Left ventricle myocardium inferior (tissue), 1 donor: ENCODE measurements at regions not wholly inside any gene's neighbourhood (a gene's known extent, or its start where the extent isn't known, plus 50 kb on each side); places are given as distances from the start of the nearest gene placed in this dataset.

Source experiments
- DNase-seq: peaks from one replicate; pipeline ENCODE4 v3.0.0-alpha.2; 2020
- H3K27ac ChIP-seq: fragments of 200-600 bp; replicated peaks from 2 replicates; pipeline ENCODE4 v1.8.0; 2021
- H3K27me3 ChIP-seq: fragments of 200-600 bp; 2 replicates; pipeline ENCODE4 v1.8.0; 2021; ENCODE audit warnings: low read depth
- H3K36me3 ChIP-seq: fragments of 200-600 bp; 2 replicates; pipeline ENCODE4 v1.8.0; 2021
- H3K4me1 ChIP-seq: fragments of 200-600 bp; 2 replicates; pipeline ENCODE4 v1.8.0; 2021
- H3K4me3 ChIP-seq: fragments of 200-600 bp; 2 replicates; pipeline ENCODE4 v1.8.0; 2021; ENCODE audit warnings: mild to moderate bottlenecking, moderate library complexity
- H3K9me3 ChIP-seq: fragments of 200-600 bp; replicated peaks from 2 replicates; pipeline ENCODE4 v1.8.0; 2021
- intact Hi-C: fragments of 100-400 bp; cut with micrococcal nuclease; formaldehyde crosslinking; loops from one replicate; pipeline ENCODE4 v1.11.0; 2022
- TF ChIP-seq, protein P1 (sequence below): fragments of 200-600 bp; IDR thresholded peaks from 2 replicates; pipeline ENCODE4 v1.8.0; 2021; ENCODE audit warnings: antibody characterized with exemption, mild to moderate bottlenecking, borderline replicate concordance
- donor health status: DM: no; HTN: yes; CAD: no; lungs with severe emphysema.

DNA sequence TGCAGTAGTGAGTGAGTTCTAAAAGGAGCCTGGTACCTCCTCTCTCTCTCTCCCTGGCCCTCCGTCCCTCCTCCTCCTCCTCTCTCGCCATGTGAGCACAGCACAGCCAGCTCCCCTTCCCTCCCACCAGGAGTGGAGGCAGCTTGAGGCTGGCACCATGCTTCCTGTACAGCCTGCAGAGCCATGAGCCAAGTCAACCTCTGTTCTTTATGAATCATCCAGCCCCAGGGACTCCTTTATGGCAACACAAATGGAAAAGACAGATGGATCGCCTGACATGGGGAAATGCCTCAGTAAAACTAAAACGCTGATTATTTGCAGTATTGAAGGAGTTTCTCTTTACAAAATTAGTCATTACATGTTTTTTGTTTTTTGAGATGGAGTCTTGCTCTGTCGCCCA lies 233.7 kb upstream of the ARID1B start:
- intact Hi-C loops = no loop called here
- TF ChIP-seq, protein P1, sequence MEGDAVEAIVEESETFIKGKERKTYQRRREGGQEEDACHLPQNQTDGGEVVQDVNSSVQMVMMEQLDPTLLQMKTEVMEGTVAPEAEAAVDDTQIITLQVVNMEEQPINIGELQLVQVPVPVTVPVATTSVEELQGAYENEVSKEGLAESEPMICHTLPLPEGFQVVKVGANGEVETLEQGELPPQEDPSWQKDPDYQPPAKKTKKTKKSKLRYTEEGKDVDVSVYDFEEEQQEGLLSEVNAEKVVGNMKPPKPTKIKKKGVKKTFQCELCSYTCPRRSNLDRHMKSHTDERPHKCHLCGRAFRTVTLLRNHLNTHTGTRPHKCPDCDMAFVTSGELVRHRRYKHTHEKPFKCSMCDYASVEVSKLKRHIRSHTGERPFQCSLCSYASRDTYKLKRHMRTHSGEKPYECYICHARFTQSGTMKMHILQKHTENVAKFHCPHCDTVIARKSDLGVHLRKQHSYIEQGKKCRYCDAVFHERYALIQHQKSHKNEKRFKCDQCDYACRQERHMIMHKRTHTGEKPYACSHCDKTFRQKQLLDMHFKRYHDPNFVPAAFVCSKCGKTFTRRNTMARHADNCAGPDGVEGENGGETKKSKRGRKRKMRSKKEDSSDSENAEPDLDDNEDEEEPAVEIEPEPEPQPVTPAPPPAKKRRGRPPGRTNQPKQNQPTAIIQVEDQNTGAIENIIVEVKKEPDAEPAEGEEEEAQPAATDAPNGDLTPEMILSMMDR = no peak
- H3K27me3 ChIP-seq = no peaks in the 10 kb centered on the region
- H3K9me3 ChIP-seq = no peaks in the 10 kb centered on the region
- H3K27ac ChIP-seq = no peak overlapping the region
- H3K4me3 ChIP-seq = no peak overlapping the region
- no peaks in the 10 kb centered on the region for H3K4me1 ChIP-seq
- no peaks in the 10 kb centered on the region for H3K36me3 ChIP-seq
- DNase-seq = no peak

DNA sequence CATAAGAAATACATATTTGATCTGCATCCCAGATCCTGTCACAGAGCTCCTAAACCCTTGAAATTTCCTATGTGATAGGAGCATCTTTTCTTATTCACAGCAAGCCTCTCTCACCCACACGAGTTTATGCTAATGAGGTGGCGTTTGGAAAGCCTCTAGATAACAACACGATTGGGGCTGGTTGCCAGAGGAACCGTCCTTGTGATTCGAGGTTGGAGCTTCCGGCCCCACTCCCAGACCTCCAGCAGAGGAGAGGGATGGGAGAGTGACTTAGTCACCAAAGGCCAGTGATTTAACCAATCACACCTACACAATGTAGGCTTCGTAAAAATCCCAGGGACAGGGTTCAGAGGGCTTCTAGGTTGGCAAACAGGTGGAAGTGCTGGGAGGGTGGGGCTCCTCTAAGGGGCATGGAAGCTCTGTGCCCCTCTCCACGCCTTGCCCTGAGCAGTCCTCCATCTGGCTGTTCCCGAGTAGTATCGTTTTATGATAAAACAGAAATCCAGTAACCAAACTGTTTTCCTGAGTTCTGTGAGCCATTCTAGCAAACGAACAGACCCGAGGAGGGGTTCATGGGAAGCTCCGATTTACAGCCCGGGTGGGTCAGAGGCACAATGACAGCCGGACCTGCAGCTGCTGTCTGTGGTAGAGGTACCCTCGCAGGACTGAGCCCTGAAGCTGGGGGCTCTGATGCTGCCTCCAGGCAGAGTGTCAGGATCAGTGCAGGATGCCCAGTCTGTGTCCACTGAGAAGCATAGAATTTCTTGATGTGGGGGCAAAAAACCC lies 238.1 kb upstream of the ARID1B start:
- TF ChIP-seq, protein P1 = no peak
- no peak for DNase-seq
- no peaks in the 10 kb centered on the region for H3K9me3 ChIP-seq
- H3K27me3 ChIP-seq = no peaks in the 10 kb centered on the region
- H3K27ac ChIP-seq = no peak overlapping the region
- no peaks in the 10 kb centered on the region for H3K36me3 ChIP-seq
- no peak overlapping the region for H3K4me3 ChIP-seq
- intact Hi-C loops = no loop called here
- H3K4me1 ChIP-seq = no peaks in the 10 kb centered on the region

DNA sequence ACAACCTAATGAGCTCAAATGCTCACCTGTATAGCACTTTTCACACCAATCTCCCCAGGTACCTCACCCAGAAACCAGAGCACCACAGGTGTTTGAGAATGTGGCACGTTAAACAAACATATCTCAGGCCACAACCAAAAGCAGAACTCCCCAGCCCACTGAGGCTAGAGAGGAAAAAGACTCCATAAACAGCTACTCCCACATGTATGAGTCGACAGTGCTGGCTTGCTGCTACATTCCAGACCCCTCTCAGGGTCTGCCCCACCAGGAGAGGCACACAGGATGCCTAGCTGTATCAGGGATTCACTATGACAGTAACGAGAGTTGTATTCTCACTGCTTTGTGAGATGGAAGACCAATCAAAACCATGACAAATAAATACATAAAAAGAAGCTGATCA lies 242.6 kb upstream of the ARID1B start:
- DNase-seq = no peak
- intact Hi-C loops = no loop called here
- Histone ChIP-seq H3K36me3 (no peaks in the 10 kb centered on the region), H3K9me3 (no peaks in the 10 kb centered on the region), H3K4me3 (no peak overlapping the region), H3K4me1 (no peaks in the 10 kb centered on the region), H3K27me3 (no peaks in the 10 kb centered on the region), H3K27ac (no peak overlapping the region)
- TF ChIP-seq, protein P1 = no peak

DNA sequence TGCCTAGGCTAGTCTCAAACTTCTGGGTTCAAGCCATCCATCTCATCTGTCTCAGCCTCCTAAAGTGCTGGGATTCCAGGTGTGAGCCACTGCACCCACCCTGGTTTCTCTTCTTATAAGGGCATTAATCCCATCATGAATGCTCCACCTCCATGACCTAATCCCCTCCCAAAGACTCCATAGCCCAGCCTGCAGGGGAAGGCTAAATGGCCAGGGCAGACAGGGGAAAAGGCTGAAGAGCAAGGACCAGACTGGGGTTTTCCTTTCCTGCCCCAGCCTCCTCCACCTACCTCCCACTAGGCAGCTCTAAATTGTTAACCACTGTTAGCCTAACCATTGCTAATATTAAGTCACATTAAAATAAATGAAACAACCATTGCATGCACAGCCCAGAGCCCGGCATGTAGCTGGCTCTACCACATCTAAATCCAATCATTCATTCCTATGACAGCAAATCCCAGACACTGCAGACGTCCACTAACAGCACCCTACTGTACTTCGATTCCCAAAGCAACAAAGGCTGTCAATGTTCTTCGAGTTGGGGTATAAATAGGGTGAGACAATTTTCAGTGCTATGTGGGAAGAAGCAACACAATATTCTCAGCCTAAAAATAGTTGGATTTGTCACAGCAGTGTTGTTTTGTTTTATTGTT lies 243.2 kb upstream of the ARID1B start:
- intact Hi-C loops = no loop called here
- Histone ChIP-seq H3K4me1 (no peaks in the 10 kb centered on the region), H3K9me3 (no peaks in the 10 kb centered on the region), H3K27me3 (no peaks in the 10 kb centered on the region), H3K4me3 (no peak overlapping the region), H3K36me3 (no peaks in the 10 kb centered on the region), H3K27ac (no peak overlapping the region)
- no peak for DNase-seq
- TF ChIP-seq, protein P1 = no peak

DNA sequence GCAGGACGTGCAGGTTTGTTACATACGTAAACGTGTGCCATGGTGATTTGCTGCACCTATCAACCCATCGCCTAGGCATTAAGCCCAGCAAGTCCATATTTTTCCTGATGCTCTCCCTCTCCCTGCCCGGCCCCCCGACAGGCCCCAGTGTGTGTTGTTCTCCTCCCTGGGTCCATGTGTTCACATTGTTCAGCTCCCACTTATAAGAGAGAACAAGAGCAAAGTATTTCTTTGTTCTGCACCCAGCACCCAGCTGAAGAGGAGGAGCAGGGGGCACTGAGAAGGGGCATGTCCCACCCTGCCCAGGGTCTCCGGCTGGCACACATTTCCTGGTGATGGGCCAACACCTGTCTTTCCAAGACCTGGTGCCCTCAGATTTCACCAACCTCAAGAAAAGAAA lies 251.1 kb upstream of the ARID1B start:
- intact Hi-C loops = no loop called here
- TF ChIP-seq, protein P1 = no peak
- Histone ChIP-seq H3K27ac (no peak overlapping the region), H3K36me3 (no peaks in the 10 kb centered on the region), H3K4me1 (no peaks in the 10 kb centered on the region), H3K27me3 (no peaks in the 10 kb centered on the region), H3K9me3 (no peaks in the 10 kb centered on the region), H3K4me3 (no peak overlapping the region)
- no peak for DNase-seq
